ENCODE measurements at regions not wholly inside any gene's neighbourhood (a gene's known extent, or its start where the extent isn't known, plus 50 kb on each side); places are given as distances from the start of the nearest gene placed in this dataset.

DNA sequence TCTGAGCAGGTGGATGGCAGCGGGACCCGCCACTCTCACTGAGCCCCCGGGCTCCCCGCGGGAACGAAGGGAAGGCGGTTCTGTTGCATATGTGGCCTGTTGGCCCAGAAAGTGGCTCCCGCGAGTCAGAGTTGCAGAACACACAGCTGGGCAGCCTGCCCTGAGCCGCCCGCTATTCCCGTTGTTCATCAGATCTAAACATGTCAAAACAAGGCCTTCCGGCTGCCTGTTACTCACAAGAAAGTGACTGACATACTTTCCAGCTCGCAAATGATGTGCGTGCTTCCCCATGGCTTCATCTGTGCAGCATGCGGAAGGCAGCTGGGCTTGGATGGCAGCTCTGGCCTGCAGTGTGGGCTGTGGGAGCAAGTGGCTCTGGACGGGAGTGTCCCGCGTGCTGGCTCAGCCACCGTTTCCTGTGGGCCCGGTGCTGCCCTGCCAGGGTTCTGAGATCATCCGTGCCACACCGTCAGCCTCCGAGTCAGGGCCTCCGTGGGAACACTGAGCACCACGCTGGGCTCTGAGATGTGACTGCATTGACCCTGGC lies 227.3 kb downstream of the ERMARD start:
- ChIA-PET POLR2A (no interaction called here), CTCF (interaction anchor here (1.3 to 1.4 kb wide), 2 partner anchors 147 to 189 kb away, joined by 4 to 6 read pairs; no protein-coding TSS in a partner anchor)
- Histone ChIP-seq H3K4me3 (replicated peaks in 1 of 3; ENCODE audit: insufficient read depth in 1 of 3, low read depth in 1 of 3, low read length in 3 of 3) (no peak overlapping the region), H4K20me1 (replicated peaks; ENCODE audit: control insufficient read depth, extremely low read depth, insufficient read depth, low read length) (no peaks in the 10 kb centered on the region), H3K27ac (ENCODE audit: insufficient read depth, low read depth, low read length) (no peak overlapping the region), H3K9me1 (replicated peaks; ENCODE audit: control insufficient read depth, extremely low read depth, insufficient read depth, low read length) (no peaks in the 10 kb centered on the region), H2AFZ (ENCODE audit: low read depth, low read length) (no peak overlapping the region), H3K36me3 (ENCODE audit: control insufficient read depth in 2 of 2, extremely low read depth in 1 of 2, insufficient read depth in 2 of 2, low read length in 2 of 2) (no peaks in the 10 kb centered on the region), H3K4me2 (ENCODE audit: insufficient read depth, low read length) (no peak overlapping the region), H3K27me3 (ENCODE audit: control insufficient read depth in 2 of 2, insufficient read depth in 2 of 2, low read length in 2 of 2) (no peaks in the 10 kb centered on the region), H3K4me1 (ENCODE audit: control insufficient read depth, extremely low read depth, insufficient read depth, low read length) (peaks cover 4% of the 10 kb centered on the region), H3K79me2 (ENCODE audit: control insufficient read depth, insufficient read depth, low read length) (no peaks in the 10 kb centered on the region), H3K9me3 (replicated peaks; ENCODE audit: control insufficient read depth, insufficient read depth, low read length) (no peaks in the 10 kb centered on the region), H3K9ac (replicated peaks; ENCODE audit: extremely low read depth, insufficient read depth, low read length) (no peak overlapping the region)
- BruUV-seq (replicated peaks), result no TSS peak
- intact Hi-C loops (cut with micrococcal nuclease) (no loop called here), dilution Hi-C loops (cut with MboI; ENCODE audit: extremely low pct_ligation_motif_present, low sequenced_read_pairs) (no loop called here)
- no peak for DNase-seq (ENCODE audit: low read depth, low spot score)
- no peak for FAIRE-seq
- TF ChIP-seq EZH2 (IDR thresholded peaks at IDR 0.05; ENCODE audit: borderline replicate concordance, low read depth, low read length, severe bottlenecking) (no peak), FOS (IDR thresholded peaks at IDR 0.05; ENCODE audit: borderline replicate concordance, insufficient read depth, low read length) (no peak), POLR2A (IDR thresholded peaks at IDR 0.05; ENCODE audit: low read depth, low read length) (no peak)

DNA sequence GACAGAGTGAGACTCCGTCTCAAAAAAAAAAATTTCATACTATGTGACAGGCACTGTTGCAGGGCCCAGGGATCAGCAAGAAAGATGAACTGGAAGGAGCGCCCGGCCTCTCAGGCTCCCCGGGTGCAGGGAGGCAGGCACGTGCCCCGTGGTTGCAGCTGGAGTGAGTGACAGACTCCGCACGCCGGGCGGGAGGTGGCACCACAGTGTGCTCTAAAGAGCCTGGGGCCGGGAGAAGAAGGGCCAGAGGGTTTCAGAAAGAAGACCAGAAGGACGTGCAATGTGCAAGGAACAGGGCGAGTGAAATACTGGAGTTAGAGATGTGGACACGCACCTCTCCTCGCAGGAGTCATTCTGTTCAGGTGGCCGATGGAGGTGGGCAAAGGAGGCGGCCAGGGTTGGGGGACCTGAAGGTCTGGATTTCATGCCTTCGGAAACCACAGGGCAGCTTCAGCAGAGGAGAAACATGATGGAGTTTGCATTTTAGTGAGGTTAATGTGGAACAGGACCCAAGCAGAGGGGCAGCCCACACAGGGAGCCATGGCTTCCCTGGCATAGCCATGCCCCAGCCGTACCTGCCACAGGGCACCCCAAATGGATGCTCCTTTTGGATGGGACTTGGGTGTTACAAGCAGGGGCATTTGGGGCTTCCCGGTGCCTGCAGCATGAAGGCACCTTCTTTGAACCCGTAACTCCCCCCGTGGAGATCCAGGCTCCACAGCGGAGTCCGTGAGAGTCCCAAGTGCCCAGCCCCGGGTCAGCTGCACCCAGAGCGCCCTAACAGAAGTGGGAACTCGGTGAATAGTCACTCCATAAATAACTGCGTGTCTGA lies 226.2 kb downstream of the ERMARD start:
- H3K27me3 ChIP-seq (ENCODE audit: control insufficient read depth in 2 of 2, insufficient read depth in 2 of 2, low read length in 2 of 2), result no peaks in the 10 kb centered on the region
- no peak overlapping the region for H3K4me3 ChIP-seq (replicated peaks in 1 of 3; ENCODE audit: insufficient read depth in 1 of 3, low read depth in 1 of 3, low read length in 3 of 3)
- H3K9me3 ChIP-seq (replicated peaks; ENCODE audit: control insufficient read depth, insufficient read depth, low read length), result no peaks in the 10 kb centered on the region
- no peaks in the 10 kb centered on the region for H3K36me3 ChIP-seq (ENCODE audit: control insufficient read depth in 2 of 2, extremely low read depth in 1 of 2, insufficient read depth in 2 of 2, low read length in 2 of 2)
- FAIRE-seq (no peak), DNase-seq (ENCODE audit: low read depth, low spot score) (no peak)
- H3K4me1 ChIP-seq (ENCODE audit: control insufficient read depth, extremely low read depth, insufficient read depth, low read length), result peaks cover 4% of the 10 kb centered on the region
- no peak overlapping the region for H3K27ac ChIP-seq (ENCODE audit: insufficient read depth, low read depth, low read length)
- H4K20me1 ChIP-seq (replicated peaks; ENCODE audit: control insufficient read depth, extremely low read depth, insufficient read depth, low read length), result no peaks in the 10 kb centered on the region
- ChIA-PET POLR2A (no interaction called here), CTCF (interaction anchor here (1.3 to 1.4 kb wide), 2 partner anchors 146 to 188 kb away, joined by 4 to 6 read pairs; no protein-coding TSS in a partner anchor)
- dilution Hi-C loops (cut with MboI; ENCODE audit: extremely low pct_ligation_motif_present, low sequenced_read_pairs) (no loop called here), intact Hi-C loops (cut with micrococcal nuclease) (no loop called here)
- no peaks in the 10 kb centered on the region for H3K79me2 ChIP-seq (ENCODE audit: control insufficient read depth, insufficient read depth, low read length)
- no peaks in the 10 kb centered on the region for H3K9me1 ChIP-seq (replicated peaks; ENCODE audit: control insufficient read depth, extremely low read depth, insufficient read depth, low read length)
- no peak overlapping the region for H3K4me2 ChIP-seq (ENCODE audit: insufficient read depth, low read length)
- H3K9ac ChIP-seq (replicated peaks; ENCODE audit: extremely low read depth, insufficient read depth, low read length), result no peak overlapping the region
- BruUV-seq (replicated peaks), result no TSS peak
- H2AFZ ChIP-seq (ENCODE audit: low read depth, low read length), result no peak overlapping the region
- no peak for TF ChIP-seq POLR2AphosphoS5 (IDR thresholded peaks at IDR 0.05; ENCODE audit: insufficient read depth, low read depth, low read length)
- TF ChIP-seq, protein P1, sequence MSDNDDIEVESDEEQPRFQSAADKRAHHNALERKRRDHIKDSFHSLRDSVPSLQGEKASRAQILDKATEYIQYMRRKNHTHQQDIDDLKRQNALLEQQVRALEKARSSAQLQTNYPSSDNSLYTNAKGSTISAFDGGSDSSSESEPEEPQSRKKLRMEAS (IDR thresholded peaks at IDR 0.05; ENCODE audit: insufficient read depth, insufficient read length), result no peak
- no peak for TF ChIP-seq EZH2 (IDR thresholded peaks at IDR 0.05; ENCODE audit: borderline replicate concordance, low read depth, low read length, severe bottlenecking)
- TF ChIP-seq, protein P2, sequence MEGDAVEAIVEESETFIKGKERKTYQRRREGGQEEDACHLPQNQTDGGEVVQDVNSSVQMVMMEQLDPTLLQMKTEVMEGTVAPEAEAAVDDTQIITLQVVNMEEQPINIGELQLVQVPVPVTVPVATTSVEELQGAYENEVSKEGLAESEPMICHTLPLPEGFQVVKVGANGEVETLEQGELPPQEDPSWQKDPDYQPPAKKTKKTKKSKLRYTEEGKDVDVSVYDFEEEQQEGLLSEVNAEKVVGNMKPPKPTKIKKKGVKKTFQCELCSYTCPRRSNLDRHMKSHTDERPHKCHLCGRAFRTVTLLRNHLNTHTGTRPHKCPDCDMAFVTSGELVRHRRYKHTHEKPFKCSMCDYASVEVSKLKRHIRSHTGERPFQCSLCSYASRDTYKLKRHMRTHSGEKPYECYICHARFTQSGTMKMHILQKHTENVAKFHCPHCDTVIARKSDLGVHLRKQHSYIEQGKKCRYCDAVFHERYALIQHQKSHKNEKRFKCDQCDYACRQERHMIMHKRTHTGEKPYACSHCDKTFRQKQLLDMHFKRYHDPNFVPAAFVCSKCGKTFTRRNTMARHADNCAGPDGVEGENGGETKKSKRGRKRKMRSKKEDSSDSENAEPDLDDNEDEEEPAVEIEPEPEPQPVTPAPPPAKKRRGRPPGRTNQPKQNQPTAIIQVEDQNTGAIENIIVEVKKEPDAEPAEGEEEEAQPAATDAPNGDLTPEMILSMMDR (IDR thresholded peaks at IDR 0.05; ENCODE audit: extremely low read depth in 1 of 2, insufficient read depth in 1 of 2, low read depth in 1 of 2, low read length in 2 of 2), result no peak
- no peak for TF ChIP-seq JUN (IDR thresholded peaks at IDR 0.05; ENCODE audit: borderline replicate concordance, insufficient read depth, insufficient read length, low read depth)
- TF ChIP-seq GATA2 (IDR thresholded peaks at IDR 0.05; ENCODE audit: insufficient read depth, insufficient read length, low read depth, low read length), result no peak
- no peak for TF ChIP-seq FOS (IDR thresholded peaks at IDR 0.05; ENCODE audit: borderline replicate concordance, insufficient read depth, low read length)
- no peak for TF ChIP-seq POLR2A (IDR thresholded peaks at IDR 0.05; ENCODE audit: low read depth, low read length)
- no peak for TF ChIP-seq MYC (IDR thresholded peaks at IDR 0.05; ENCODE audit: low read depth, low read length)
